ENCODE measurements at regions not wholly inside any gene's neighbourhood (a gene's known extent, or its start where the extent isn't known, plus 50 kb on each side); places are given as distances from the start of the nearest gene placed in this dataset.

GRCh38 chr15:24861014-24861690 lies 93.6 kb upstream of the SNRPN start:
- Mint-ChIP-seq H3K27me3 (peaks cover 4% of the 10 kb centered on the region), H3K4me1 (no peaks in the 10 kb centered on the region), H3K4me3 (no peak overlapping the region), H3K9me3 (peaks cover 9% of the 10 kb centered on the region), H3K36me3 (ENCODE audit: low read depth) (no peaks in the 10 kb centered on the region), H3K27ac (no peak overlapping the region)
- ATAC-seq (replicated peaks): no peak

- ATAC-seq (replicated peaks): no peak
- H3K27me3 Mint-ChIP-seq: peaks cover 4% of the 10 kb centered on the region
- no peaks in the 10 kb centered on the region for H3K36me3 Mint-ChIP-seq (ENCODE audit: low read depth)
- no peak overlapping the region for H3K27ac Mint-ChIP-seq
- no peaks in the 10 kb centered on the region for H3K4me1 Mint-ChIP-seq
- H3K4me3 Mint-ChIP-seq: no peak overlapping the region
- H3K9me3 Mint-ChIP-seq: peaks cover 9% of the 10 kb centered on the region
These were observed 91.9 kb upstream of the SNRPN start for GRCh38 chr15:24862726-24863521.

- Mint-ChIP-seq H3K4me3 (no peak overlapping the region), H3K9me3 (peaks cover 10% of the 10 kb centered on the region), H3K36me3 (ENCODE audit: low read depth) (no peaks in the 10 kb centered on the region), H3K4me1 (no peaks in the 10 kb centered on the region), H3K27me3 (no peaks in the 10 kb centered on the region), H3K27ac (no peak overlapping the region)
- ATAC-seq (replicated peaks): no peak
These were observed 89.5 kb upstream of the SNRPN start for GRCh38 chr15:24865303-24865702.

- no peak overlapping the region for H3K4me3 Mint-ChIP-seq
- H3K36me3 Mint-ChIP-seq (ENCODE audit: low read depth): no peaks in the 10 kb centered on the region
- no peaks in the 10 kb centered on the region for H3K4me1 Mint-ChIP-seq
- no peak overlapping the region for H3K27ac Mint-ChIP-seq
- peaks cover 15% of the 10 kb centered on the region for H3K9me3 Mint-ChIP-seq
- peaks cover 3% of the 10 kb centered on the region for H3K27me3 Mint-ChIP-seq
- no peak for ATAC-seq (replicated peaks)
These were observed 77.6 kb upstream of the SNRPN start for GRCh38 chr15:24877174-24877573.

- Mint-ChIP-seq H3K4me1 (no peaks in the 10 kb centered on the region), H3K9me3 (peaks cover 11% of the 10 kb centered on the region), H3K4me3 (peak overlapping the region; percentile 54), H3K27ac (no peak overlapping the region), H3K36me3 (ENCODE audit: low read depth) (no peaks in the 10 kb centered on the region), H3K27me3 (peaks cover 3% of the 10 kb centered on the region)
- no peak for ATAC-seq (replicated peaks)
These were observed 76.6 kb upstream of the SNRPN start for GRCh38 chr15:24878153-24878552.

GRCh38 chr15:24879492-24879891 lies 75.3 kb upstream of the SNRPN start:
- ATAC-seq (replicated peaks): no peak
- Mint-ChIP-seq H3K4me1 (no peaks in the 10 kb centered on the region), H3K27me3 (peaks cover 3% of the 10 kb centered on the region), H3K4me3 (no peak overlapping the region), H3K27ac (no peak overlapping the region), H3K9me3 (peaks cover 10% of the 10 kb centered on the region), H3K36me3 (ENCODE audit: low read depth) (no peaks in the 10 kb centered on the region)

- peaks cover 10% of the 10 kb centered on the region for H3K9me3 Mint-ChIP-seq
- H3K4me3 Mint-ChIP-seq: no peak overlapping the region
- ATAC-seq (replicated peaks): no peak
- H3K4me1 Mint-ChIP-seq: no peaks in the 10 kb centered on the region
- H3K27ac Mint-ChIP-seq: no peak overlapping the region
- H3K27me3 Mint-ChIP-seq: peaks cover 3% of the 10 kb centered on the region
- no peaks in the 10 kb centered on the region for H3K36me3 Mint-ChIP-seq (ENCODE audit: low read depth)
These were observed 74.1 kb upstream of the SNRPN start for GRCh38 chr15:24880663-24881062.

- ATAC-seq (replicated peaks): no peak
- Mint-ChIP-seq H3K36me3 (ENCODE audit: low read depth) (no peaks in the 10 kb centered on the region), H3K27me3 (no peaks in the 10 kb centered on the region), H3K9me3 (peaks cover 6% of the 10 kb centered on the region), H3K4me3 (no peak overlapping the region), H3K27ac (no peak overlapping the region), H3K4me1 (no peaks in the 10 kb centered on the region)
These were observed 68.2 kb upstream of the SNRPN start for GRCh38 chr15:24886538-24886937.

GRCh38 chr15:24898715-24899272 lies 56.0 kb upstream of the SNRPN start:
- Mint-ChIP-seq H3K9me3 (peaks cover 9% of the 10 kb centered on the region), H3K27ac (no peak overlapping the region), H3K36me3 (ENCODE audit: low read depth) (no peaks in the 10 kb centered on the region), H3K4me1 (no peaks in the 10 kb centered on the region), H3K27me3 (no peaks in the 10 kb centered on the region), H3K4me3 (no peak overlapping the region)
- ATAC-seq (replicated peaks): no peak

- Mint-ChIP-seq H3K36me3 (ENCODE audit: low read depth) (no peaks in the 10 kb centered on the region), H3K4me1 (no peaks in the 10 kb centered on the region), H3K9me3 (peaks cover 9% of the 10 kb centered on the region), H3K27ac (no peak overlapping the region), H3K27me3 (no peaks in the 10 kb centered on the region), H3K4me3 (no peak overlapping the region)
- ATAC-seq (replicated peaks): no peak
These were observed 55.4 kb upstream of the SNRPN start for GRCh38 chr15:24899367-24899766.

- Mint-ChIP-seq H3K9me3 (peaks cover 9% of the 10 kb centered on the region), H3K36me3 (ENCODE audit: low read depth) (no peaks in the 10 kb centered on the region), H3K4me1 (no peaks in the 10 kb centered on the region), H3K27me3 (no peaks in the 10 kb centered on the region), H3K4me3 (no peak overlapping the region), H3K27ac (no peak overlapping the region)
- ATAC-seq (replicated peaks): no peak
These were observed 55.0 kb upstream of the SNRPN start for GRCh38 chr15:24899795-24900194.

GRCh38 chr15:24901409-24901808 lies 53.4 kb upstream of the SNRPN start:
- Mint-ChIP-seq H3K27ac (no peak overlapping the region), H3K4me1 (no peaks in the 10 kb centered on the region), H3K4me3 (no peak overlapping the region), H3K36me3 (ENCODE audit: low read depth) (no peaks in the 10 kb centered on the region), H3K27me3 (no peaks in the 10 kb centered on the region), H3K9me3 (peaks cover 9% of the 10 kb centered on the region)
- no peak for ATAC-seq (replicated peaks)
